NCI-H1417 (cell line): ENCODE measurements at regions not wholly inside any gene's neighbourhood (a gene's known extent, or its start where the extent isn't known, plus 50 kb on each side); places are given as distances from the start of the nearest gene placed in this dataset.
"Not testable (repeated sequence)": the region's sequence is repeated elsewhere in the genome, so short reads cannot be mapped to it uniquely, and the experiment has no call there.

ENCODE experiments used
- DNase-seq, 3 experiments: peaks; one replicate each; lab custom pipeline; 2025; lab: John Stamatoyannopoulos, UW

GRCh38 chr12:97616946-97617345 is 154.3 kb downstream of the RMST start:
- DNase-seq, result no peak

- no peak for DNase-seq
These were observed 166.4 kb downstream of the RMST start for GRCh38 chr12:97628962-97629361.

- DNase-seq, result no peak
These were observed 166.8 kb downstream of the RMST start for GRCh38 chr12:97629382-97629781.

- no peak for DNase-seq
These were observed 167.8 kb downstream of the RMST start for GRCh38 chr12:97630356-97630755.

GRCh38 chr12:97630875-97631274 is 168.3 kb downstream of the RMST start:
- no peak for DNase-seq

GRCh38 chr12:97637770-97638169 is 175.2 kb downstream of the RMST start:
- DNase-seq, result peak in 1 of 3 experiments; percentile 39

GRCh38 chr12:97638739-97639138 is 176.1 kb downstream of the RMST start:
- DNase-seq, result peak; percentile 23 to 89 (median 51)

- DNase-seq, result no peak
These were observed 177.1 kb downstream of the RMST start for GRCh38 chr12:97639702-97640101.

- no peak for DNase-seq
These were observed 178.2 kb downstream of the RMST start for GRCh38 chr12:97640826-97641225.

GRCh38 chr12:97642911-97643310 is 180.3 kb downstream of the RMST start:
- peak in 2 of 3 experiments; percentile 24 to 67 for DNase-seq

GRCh38 chr12:97643924-97644323 is 181.3 kb downstream of the RMST start:
- DNase-seq, result peak in 1 of 3 experiments; percentile 87

GRCh38 chr12:97645726-97646125 is 183.1 kb downstream of the RMST start:
- DNase-seq, result no peak

- DNase-seq, result no peak
These were observed 184.5 kb downstream of the RMST start for GRCh38 chr12:97647142-97647541.

- no peak for DNase-seq
These were observed 187.6 kb downstream of the RMST start for GRCh38 chr12:97650242-97650641.

- DNase-seq, result not testable (repeated sequence)
These were observed 193.9 kb downstream of the RMST start for GRCh38 chr12:97656548-97656947.

- no peak for DNase-seq
These were observed 196.7 kb downstream of the RMST start for GRCh38 chr12:97659117-97659880.

GRCh38 chr12:97666263-97666662 is 203.7 kb downstream of the RMST start:
- DNase-seq, result no peak

GRCh38 chr12:97672870-97673269 is 210.3 kb downstream of the RMST start:
- no peak for DNase-seq

GRCh38 chr12:97680751-97681150 is 218.1 kb downstream of the RMST start:
- peak in 2 of 3 experiments; percentile 18 to 25 for DNase-seq

- DNase-seq, result no peak
These were observed 219.3 kb downstream of the RMST start for GRCh38 chr12:97681612-97682504.

GRCh38 chr12:97685360-97685759 is 222.8 kb downstream of the RMST start:
- DNase-seq, result no peak

- no peak for DNase-seq
These were observed 239.3 kb downstream of the RMST start for GRCh38 chr12:97701901-97702300.

- DNase-seq, result no peak
These were observed 248.8 kb downstream of the RMST start for GRCh38 chr12:97711392-97711791.
